ENCODE measurements at regions not wholly inside any gene's neighbourhood (a gene's known extent, or its start where the extent isn't known, plus 50 kb on each side); places are given as distances from the start of the nearest gene placed in this dataset.
"Not testable (repeated sequence)": the region's sequence is repeated elsewhere in the genome, so short reads cannot be mapped to it uniquely, and the experiment has no call there.

DNA sequence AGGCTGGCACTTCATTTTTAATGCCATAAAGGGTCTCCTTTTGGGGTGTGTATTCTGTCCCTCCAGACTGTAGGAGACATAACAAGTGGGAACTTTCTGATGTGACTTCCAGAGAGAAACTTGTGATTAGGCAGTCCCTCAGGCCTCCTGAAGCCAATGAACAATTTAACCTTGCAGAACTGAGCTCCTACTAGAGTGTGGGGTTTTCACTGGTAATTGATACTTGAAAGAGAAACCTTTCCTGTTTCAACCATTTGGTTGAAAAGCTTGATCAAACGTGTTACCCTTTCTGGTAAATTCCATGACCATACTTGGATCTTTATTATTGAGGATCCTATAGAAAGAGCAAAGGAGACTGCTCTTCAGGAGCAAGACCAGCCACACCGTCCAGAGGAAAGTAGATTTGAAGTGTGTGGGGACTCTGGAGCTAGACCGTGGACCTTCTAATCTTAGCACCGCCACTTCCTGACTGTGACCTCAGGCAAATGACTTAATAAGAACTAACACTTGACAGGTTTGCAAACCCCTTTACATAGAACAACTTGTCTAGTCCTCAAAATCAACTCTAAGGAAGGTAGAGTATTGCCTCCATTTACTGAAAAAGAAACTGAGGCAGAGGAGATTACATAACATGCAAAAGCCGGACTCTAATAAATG, 69.9 kb upstream of the GDNF start:
- DNase-seq; H3K4me3 ChIP-seq (ENCODE audit: low read length); H3K9me3 ChIP-seq (ENCODE audit: control insufficient read depth, low read length); H3K27ac ChIP-seq (ENCODE audit: low read length); ATAC-seq; intact Hi-C loops (cut with DNase I); H3K27me3 ChIP-seq (ENCODE audit: control insufficient read depth, insufficient read depth); H3K4me1 ChIP-seq (ENCODE audit: control insufficient read depth, insufficient read depth, low read length): not testable (repeated sequence)
- WGBS = 38% methylated on average over 4 of the region's 5 CpGs

- no peaks in the 10 kb centered on the region for H3K4me1 ChIP-seq (ENCODE audit: control insufficient read depth, insufficient read depth, low read length)
- 46% methylated on average over 2 of the region's 2 CpGs for WGBS
- ATAC-seq (peak; percentile 35 to 50), DNase-seq (no peak)
- no peak overlapping the region for H3K27ac ChIP-seq (ENCODE audit: low read length)
- H3K9me3 ChIP-seq (ENCODE audit: control insufficient read depth, low read length) = peaks cover 2% of the 10 kb centered on the region
- no peak overlapping the region for H3K4me3 ChIP-seq (ENCODE audit: low read length)
- no peaks in the 10 kb centered on the region for H3K27me3 ChIP-seq (ENCODE audit: control insufficient read depth, insufficient read depth)
- intact Hi-C loops (cut with DNase I) = no loop called here
Observed at GRCh38 chr5:37906416-37906815, 66.6 kb upstream of the GDNF start.

DNA sequence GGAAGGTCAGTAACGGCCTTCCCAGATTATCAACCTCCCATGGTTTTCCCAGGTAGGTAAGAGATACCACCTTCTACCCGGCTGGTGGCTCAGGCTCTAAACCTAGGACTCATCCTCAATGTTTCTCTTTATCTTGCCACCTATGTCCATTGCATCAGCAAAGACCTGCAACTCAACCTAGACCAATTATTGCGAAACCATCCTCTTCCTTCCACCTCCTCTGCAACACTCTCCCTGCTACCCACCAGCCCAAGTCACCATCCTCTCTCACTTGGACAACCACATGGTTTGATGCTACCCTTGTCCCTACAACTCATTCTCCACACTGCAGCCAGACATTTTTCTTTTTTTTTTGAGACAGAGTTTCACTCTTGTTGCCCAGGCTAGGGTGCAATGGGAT, 65.4 kb upstream of the GDNF start:
- no peak overlapping the region for H3K4me3 ChIP-seq (ENCODE audit: low read length)
- H3K4me1 ChIP-seq (ENCODE audit: control insufficient read depth, insufficient read depth, low read length) = no peaks in the 10 kb centered on the region
- H3K27me3 ChIP-seq (ENCODE audit: control insufficient read depth, insufficient read depth) = no peaks in the 10 kb centered on the region
- no peak for DNase-seq
- H3K27ac ChIP-seq (ENCODE audit: low read length) = no peak overlapping the region
- H3K9me3 ChIP-seq (ENCODE audit: control insufficient read depth, low read length) = peaks cover 2% of the 10 kb centered on the region
- intact Hi-C loops (cut with DNase I) = no loop called here
- no peak for ATAC-seq
- 87% methylated on average over 3 of the region's 3 CpGs for WGBS

- 84% methylated on average over 3 of the region's 3 CpGs for WGBS
- Histone ChIP-seq H3K9me3 (ENCODE audit: control insufficient read depth, low read length) (peaks cover 2% of the 10 kb centered on the region), H3K4me3 (ENCODE audit: low read length) (no peak overlapping the region), H3K4me1 (ENCODE audit: control insufficient read depth, insufficient read depth, low read length) (no peaks in the 10 kb centered on the region), H3K27ac (ENCODE audit: low read length) (no peak overlapping the region), H3K27me3 (ENCODE audit: control insufficient read depth, insufficient read depth) (no peaks in the 10 kb centered on the region)
- DNase-seq (no peak), ATAC-seq (no peak)
- intact Hi-C loops (cut with DNase I) = no loop called here
Observed at GRCh38 chr5:37902323-37902722, 62.5 kb upstream of the GDNF start.

DNA sequence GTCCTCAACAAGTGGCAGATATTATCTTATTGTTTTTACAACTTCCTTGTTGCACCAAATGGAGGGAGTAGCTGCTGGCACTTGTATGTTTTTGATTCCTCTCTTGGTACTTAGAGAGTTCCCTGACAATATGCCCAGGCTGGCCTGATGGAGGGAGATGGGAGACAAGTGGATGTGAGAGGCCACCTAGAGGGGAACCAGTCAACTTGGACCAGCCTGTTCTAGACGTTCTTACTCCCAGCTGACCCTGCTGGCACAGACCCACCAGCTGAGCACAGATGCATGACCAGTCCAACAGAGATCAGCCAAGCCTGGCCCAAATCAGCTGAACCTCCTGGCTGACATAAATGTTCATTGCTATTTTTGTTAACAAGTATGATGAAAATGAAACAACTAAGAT, 60.9 kb upstream of the GDNF start:
- intact Hi-C loops (cut with DNase I) = no loop called here
- Histone ChIP-seq H3K9me3 (ENCODE audit: control insufficient read depth, low read length) (peaks cover 2% of the 10 kb centered on the region), H3K4me1 (ENCODE audit: control insufficient read depth, insufficient read depth, low read length) (no peaks in the 10 kb centered on the region), H3K27me3 (ENCODE audit: control insufficient read depth, insufficient read depth) (no peaks in the 10 kb centered on the region), H3K27ac (ENCODE audit: low read length) (no peak overlapping the region), H3K4me3 (ENCODE audit: low read length) (no peak overlapping the region)
- DNase-seq (peak; percentile 80 to 94 (median 93)), ATAC-seq (peak; percentile 91 to 95)
- WGBS = 0% methylated on average over 1 of the region's 1 CpG

DNA sequence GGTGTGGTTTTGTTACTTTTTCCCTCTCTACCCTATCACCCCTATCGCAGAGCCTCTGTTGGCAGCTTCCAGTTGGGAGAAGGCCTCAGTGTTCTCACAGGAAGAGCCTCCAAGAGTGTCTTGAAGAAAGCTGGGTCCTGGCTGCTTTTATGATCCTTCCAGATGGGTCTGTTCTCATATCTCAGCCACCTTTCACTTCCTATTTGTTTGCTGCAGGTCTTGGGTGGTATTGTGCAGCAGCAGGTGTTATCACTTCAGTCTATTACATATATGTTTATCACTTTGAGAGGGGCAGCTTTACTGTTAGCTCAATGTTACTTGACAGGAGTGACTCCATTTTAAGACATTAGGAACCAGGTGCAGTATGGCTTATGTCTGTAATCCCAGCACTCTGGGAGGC, 59.2 kb upstream of the GDNF start:
- ATAC-seq (no peak), DNase-seq (no peak)
- WGBS = 80% methylated on average over 1 of the region's 1 CpG
- H3K27me3 ChIP-seq (ENCODE audit: control insufficient read depth, insufficient read depth) = no peaks in the 10 kb centered on the region
- no peak overlapping the region for H3K4me3 ChIP-seq (ENCODE audit: low read length)
- H3K4me1 ChIP-seq (ENCODE audit: control insufficient read depth, insufficient read depth, low read length) = no peaks in the 10 kb centered on the region
- H3K9me3 ChIP-seq (ENCODE audit: control insufficient read depth, low read length) = no peaks in the 10 kb centered on the region
- H3K27ac ChIP-seq (ENCODE audit: low read length) = no peak overlapping the region
- intact Hi-C loops (cut with DNase I) = no loop called here

GRCh38 chr5:37896159-37896558, 56.3 kb upstream of the GDNF start:
- DNase-seq (no peak), ATAC-seq (no peak)
- H3K4me1 ChIP-seq (ENCODE audit: control insufficient read depth, insufficient read depth, low read length) = no peaks in the 10 kb centered on the region
- no peak overlapping the region for H3K27ac ChIP-seq (ENCODE audit: low read length)
- no peak overlapping the region for H3K4me3 ChIP-seq (ENCODE audit: low read length)
- 66% methylated on average over 4 of the region's 4 CpGs for WGBS
- intact Hi-C loops (cut with DNase I) = no loop called here
- no peaks in the 10 kb centered on the region for H3K27me3 ChIP-seq (ENCODE audit: control insufficient read depth, insufficient read depth)
- no peaks in the 10 kb centered on the region for H3K9me3 ChIP-seq (ENCODE audit: control insufficient read depth, low read length)

DNA sequence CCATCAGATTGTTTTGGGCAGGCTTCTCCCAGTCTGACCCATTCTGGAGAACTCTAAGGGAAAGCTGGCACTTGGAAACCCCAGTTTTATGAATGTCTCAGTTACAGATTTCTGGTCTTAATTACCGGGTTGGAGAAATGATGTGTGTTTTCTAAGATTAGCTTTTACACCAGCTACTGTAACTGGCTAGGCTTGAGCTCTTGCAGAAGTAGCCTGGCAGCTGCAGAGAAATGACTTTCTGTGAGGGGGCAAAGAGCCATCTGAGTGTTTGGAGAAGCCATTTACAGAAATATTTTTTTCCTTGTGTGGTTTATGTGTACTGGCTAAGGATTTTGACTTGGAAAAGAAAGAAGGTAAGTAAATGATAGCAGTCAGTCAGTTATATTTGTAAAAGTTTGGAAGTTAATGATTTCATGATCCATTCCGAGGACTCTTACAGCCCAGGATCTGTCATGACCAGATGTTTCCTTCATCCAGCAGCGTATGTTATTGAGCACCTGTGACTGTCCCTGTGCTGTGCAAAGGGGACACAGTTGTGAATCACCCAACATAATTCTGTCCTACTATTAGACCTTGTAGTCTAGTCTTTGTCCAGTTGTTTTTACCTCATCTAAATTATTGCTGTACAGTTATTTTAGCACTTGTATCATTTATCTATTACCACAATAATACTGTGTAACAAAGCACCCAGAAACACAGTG, 53.7 kb upstream of the GDNF start:
- H3K27me3 ChIP-seq (ENCODE audit: control insufficient read depth, insufficient read depth) = no peaks in the 10 kb centered on the region
- intact Hi-C loops (cut with DNase I) = no loop called here
- ATAC-seq (no peak), DNase-seq (no peak)
- H3K4me1 ChIP-seq (ENCODE audit: control insufficient read depth, insufficient read depth, low read length) = no peaks in the 10 kb centered on the region
- H3K9me3 ChIP-seq (ENCODE audit: control insufficient read depth, low read length) = no peaks in the 10 kb centered on the region
- H3K27ac ChIP-seq (ENCODE audit: low read length) = no peak overlapping the region
- no peak overlapping the region for H3K4me3 ChIP-seq (ENCODE audit: low read length)
- WGBS = 49% methylated on average over 3 of the region's 3 CpGs

DNA sequence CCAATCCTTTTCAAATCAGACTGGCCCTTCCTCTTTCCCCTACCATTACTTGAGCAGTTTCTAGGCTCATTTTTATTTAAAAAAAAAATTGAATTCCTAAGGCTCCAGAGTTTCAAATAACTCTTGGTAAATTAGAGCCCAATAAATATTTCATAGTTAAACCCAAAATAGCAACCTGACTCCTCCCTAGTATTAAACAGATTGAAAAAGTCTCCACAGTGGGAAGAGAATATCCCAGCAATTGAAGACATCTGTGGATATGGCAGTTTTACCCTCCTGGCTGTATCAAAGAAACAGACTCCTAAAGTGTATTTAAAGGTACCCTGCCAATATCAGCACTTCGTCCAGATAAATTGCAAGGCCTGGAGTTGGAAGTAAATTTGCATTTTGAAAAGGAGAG, 52.7 kb upstream of the GDNF start:
- no peak for ATAC-seq
- no peak for DNase-seq
- H3K4me1 ChIP-seq (ENCODE audit: control insufficient read depth, insufficient read depth, low read length) = no peaks in the 10 kb centered on the region
- H3K27me3 ChIP-seq (ENCODE audit: control insufficient read depth, insufficient read depth) = no peaks in the 10 kb centered on the region
- no peaks in the 10 kb centered on the region for H3K9me3 ChIP-seq (ENCODE audit: control insufficient read depth, low read length)
- WGBS = 22% methylated on average over 1 of the region's 1 CpG
- H3K27ac ChIP-seq (ENCODE audit: low read length) = no peak overlapping the region
- intact Hi-C loops (cut with DNase I) = no loop called here
- no peak overlapping the region for H3K4me3 ChIP-seq (ENCODE audit: low read length)

- H3K4me3 ChIP-seq (ENCODE audit: low read length) = no peak overlapping the region
- 92% methylated on average over 1 of the region's 1 CpG for WGBS
- H3K27ac ChIP-seq (ENCODE audit: low read length) = no peak overlapping the region
- no peak for DNase-seq
- no peak for ATAC-seq
- no peaks in the 10 kb centered on the region for H3K27me3 ChIP-seq (ENCODE audit: control insufficient read depth, insufficient read depth)
- no peaks in the 10 kb centered on the region for H3K4me1 ChIP-seq (ENCODE audit: control insufficient read depth, insufficient read depth, low read length)
- H3K9me3 ChIP-seq (ENCODE audit: control insufficient read depth, low read length) = no peaks in the 10 kb centered on the region
- intact Hi-C loops (cut with DNase I) = no loop called here
Observed at GRCh38 chr5:37891832-37892231, 52.0 kb upstream of the GDNF start.

DNA sequence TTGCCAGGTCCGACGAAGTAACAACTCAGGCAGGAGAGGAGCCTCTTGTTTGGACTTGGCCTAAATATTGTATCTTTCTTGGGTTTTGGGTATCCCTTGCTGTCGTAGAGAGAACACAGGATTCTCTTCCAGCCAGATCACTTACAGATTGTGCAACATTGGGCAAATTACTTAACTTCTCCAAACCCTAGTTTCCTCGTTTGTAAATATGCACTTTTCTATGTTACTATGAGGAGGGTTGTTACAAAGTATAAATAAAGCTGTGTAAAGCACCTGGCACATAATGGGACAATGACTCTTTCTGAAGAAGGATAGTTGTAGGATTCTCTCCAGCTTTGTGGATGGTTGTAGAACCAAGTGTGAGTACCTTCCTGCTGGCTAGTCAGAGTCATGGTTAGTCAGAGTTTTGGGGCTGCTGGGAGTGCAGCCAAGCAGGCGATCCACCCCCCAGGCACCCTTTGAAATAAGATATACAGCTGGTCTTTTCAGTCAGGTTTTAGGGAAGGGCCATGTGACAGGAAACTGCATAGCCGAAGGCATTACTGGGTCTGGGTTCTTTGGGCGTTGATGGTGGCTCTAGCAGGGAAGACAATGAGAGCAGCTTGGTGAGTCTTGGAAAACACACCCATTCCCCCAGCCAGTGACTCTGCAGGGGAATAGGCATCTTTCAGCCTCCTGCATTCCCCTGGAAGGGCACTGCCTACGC, 49.9 kb upstream of the GDNF start:
- ATAC-seq (no peak), DNase-seq (no peak)
- H3K27ac ChIP-seq (ENCODE audit: low read length) = no peak overlapping the region
- no peaks in the 10 kb centered on the region for H3K4me1 ChIP-seq (ENCODE audit: control insufficient read depth, insufficient read depth, low read length)
- no peaks in the 10 kb centered on the region for H3K27me3 ChIP-seq (ENCODE audit: control insufficient read depth, insufficient read depth)
- H3K4me3 ChIP-seq (ENCODE audit: low read length) = no peak overlapping the region
- intact Hi-C loops (cut with DNase I) = no loop called here
- 75% methylated on average over 8 of the region's 8 CpGs for WGBS
- no peaks in the 10 kb centered on the region for H3K9me3 ChIP-seq (ENCODE audit: control insufficient read depth, low read length)
